GM18499 (cell line): ENCODE measurements at regions not wholly inside any gene's neighbourhood (a gene's known extent, or its start where the extent isn't known, plus 50 kb on each side); places are given as distances from the start of the nearest gene placed in this dataset.
A peak's percentile ranks its signal among the peaks of the same experiment; 100 is the strongest.
"Not testable (repeated sequence)": the region's sequence is repeated elsewhere in the genome, so short reads cannot be mapped to it uniquely, and the experiment has no call there.

Experiments
- ATAC-seq: cut with Tn5 transposase; IDR thresholded peaks from one replicate; pipeline ENCODE4 v1.9.1; 2021; ENCODE audit warnings: moderate number of reproducible peaks; ENCODE audit not compliant: insufficient read depth, unreplicated experiment

DNA sequence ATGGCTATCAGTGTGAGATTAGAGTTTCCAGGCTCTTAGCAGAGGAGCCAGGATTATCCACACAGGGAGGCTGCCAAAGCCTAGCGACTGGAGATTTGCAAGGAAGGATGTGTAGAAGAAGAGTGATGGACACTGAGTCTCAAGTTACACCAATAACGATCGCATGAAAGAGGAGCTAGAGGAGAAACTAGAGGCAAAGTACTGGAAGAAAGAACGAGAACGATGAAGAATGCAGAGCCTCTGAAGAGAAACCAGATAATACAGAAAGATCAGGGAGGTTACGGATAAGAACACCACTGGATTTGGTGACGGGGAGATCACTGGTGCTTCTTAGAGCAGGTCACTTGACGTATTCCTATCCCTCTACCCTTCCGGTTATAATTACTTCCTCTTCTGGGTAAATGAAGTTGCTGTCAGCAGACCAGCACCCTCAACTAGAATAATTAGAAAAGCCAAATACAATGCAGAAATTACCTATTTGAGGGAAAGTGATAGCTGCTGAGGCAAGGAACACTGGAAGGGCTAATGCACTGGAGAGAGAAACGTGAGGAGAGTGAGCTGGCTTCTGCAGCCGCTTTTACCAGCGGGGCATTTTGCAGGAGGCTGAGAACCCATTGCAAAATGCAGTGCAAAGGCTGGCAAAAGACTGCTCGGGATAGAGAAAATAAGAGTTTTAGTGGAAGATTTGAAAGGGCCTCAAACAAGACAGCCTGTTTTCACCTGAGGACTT, 93.1 kb upstream of the HIF1A start:
- no peak for ATAC-seq

DNA sequence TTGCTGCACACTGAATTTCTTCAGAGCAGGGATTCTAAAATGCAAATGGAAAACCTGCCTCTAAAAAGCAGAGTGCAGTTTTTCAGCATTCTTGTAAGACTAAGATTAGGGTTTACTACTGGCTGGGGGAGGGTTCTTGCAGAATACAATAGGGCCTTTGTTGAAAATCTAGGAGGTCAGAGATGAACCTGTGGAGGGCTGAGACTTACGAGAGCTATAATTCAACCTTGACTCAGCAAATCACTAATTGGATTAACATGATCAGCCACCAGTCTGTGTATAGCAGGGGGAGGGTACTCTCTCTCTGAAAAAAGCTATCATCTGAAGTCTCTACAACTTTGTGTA, 92.6 kb upstream of the HIF1A start:
- no peak for ATAC-seq

DNA sequence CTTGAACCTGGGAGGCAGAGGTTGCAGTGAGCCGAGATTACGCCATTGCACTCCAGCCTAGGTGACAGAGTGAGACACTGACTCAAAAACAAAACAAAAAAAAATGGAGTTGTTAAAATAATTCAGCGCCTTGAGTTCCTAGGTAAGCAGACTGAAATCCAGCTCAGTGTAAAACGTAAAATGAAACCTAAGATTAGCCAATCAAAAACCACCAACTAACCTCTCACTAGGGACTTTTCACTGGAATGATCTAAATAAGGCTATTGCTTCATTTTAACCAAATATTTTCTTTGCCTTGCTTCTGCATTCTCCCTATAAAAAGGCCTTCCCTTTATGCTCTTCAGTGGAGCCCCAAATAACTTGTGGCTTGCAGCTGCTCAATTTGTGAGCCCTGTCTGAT, 91.6 kb upstream of the HIF1A start:
- no peak for ATAC-seq

DNA sequence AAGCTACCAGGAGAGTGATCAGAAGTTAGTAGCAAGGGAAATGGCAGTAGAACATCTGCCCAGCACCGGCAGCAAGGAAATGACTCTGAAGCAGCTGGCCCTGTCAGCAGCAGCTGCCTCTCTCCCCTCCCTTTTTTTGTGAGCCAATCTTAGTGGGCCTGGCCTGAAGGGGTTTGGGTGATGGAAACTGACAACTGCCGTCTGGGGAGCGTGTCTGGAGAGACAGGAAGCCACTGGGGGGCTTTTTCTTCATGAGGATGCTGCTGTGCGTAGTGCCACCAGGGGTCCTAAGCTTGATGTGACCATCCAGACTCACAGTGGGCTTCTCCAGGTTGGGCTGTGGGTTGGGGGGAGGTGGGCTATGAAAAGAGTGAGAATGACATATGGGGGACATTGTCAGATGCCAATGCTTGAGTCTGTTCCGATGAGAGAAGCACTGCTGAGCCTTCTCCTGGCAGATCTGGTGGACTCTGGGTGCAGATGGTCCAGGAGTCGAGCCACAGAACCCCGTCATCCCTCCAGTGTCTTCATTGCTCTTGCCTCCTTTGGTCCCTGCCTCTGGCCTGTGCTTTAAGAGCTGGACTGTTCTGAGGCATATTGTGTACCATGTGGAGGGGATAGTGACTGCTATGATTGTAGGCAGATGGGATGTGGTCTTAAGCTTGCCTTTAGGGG, 87.6 kb upstream of the HIF1A start:
- ATAC-seq = no peak

DNA sequence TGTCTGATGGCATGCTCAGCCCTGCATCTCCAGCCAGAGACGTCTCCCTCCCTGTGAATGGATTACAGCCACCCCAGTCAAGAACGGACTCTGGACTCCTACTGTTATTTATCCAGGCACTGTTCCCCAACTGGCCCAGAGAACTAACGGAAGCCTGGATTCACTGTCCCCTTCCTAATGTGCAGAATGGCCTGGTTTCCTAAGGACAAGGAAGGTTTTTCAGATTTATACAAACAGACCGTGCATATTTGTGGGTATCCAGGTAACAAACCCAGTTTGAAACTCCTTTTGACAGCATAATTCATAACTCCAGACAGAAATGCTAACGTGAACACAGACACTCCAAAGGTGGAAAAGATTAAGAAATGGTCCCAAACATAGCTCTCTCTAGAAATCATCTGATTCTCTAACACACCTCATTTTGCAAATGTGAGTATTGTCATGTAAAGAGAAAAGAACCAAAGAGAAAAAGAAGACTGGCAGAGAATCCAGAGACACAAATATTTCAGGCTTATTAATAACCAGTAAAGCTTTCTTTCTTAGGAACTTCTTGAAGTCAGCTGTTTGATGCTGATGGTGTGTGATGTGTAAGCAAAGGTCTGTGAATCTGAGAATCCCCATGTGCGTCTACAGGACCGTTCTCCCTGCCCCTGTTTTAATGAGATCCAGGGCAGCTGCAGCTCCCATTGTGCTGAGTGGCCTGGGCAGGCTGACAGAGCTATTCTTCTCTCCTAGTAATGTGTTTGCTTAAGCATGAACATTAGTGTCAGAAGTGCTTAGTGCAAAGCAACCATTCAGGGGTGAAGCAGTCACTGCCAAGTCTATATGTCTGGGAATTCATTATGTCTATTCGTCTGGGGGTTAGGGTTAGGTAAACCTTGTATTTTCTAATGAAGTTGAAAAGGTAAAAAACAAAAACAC, 86.8 kb upstream of the HIF1A start:
- ATAC-seq = no peak

DNA sequence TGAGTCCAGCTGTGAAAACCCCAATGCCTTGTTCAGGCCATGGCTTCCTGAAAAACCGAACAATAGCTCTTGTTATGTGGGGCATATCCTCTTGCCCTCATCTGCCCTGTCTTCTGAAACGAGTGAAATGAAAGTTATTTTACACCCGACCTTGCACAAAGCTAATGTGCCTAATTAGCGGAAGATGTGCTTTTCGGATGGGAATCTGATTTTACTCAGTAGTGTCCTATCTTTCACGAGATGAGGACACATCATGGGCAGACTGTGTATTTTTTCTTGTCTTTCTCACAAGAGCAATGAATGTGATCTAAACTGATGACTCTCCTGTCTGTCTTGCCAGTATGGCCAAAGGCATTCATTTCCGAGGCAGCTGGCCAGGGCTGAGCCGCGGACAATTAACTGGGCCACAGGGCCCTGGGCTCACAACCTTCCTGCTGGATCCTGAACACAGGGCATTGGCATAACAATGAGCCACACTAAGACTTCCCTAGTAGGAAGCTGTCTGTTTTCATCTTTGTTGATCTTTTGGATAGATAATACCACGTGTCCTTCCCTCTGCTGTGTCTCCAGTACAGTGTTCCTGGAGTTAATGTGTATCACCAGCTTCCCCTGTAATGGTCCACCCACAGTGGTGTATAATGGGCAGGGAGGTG, 86.0 kb upstream of the HIF1A start:
- ATAC-seq = no peak

DNA sequence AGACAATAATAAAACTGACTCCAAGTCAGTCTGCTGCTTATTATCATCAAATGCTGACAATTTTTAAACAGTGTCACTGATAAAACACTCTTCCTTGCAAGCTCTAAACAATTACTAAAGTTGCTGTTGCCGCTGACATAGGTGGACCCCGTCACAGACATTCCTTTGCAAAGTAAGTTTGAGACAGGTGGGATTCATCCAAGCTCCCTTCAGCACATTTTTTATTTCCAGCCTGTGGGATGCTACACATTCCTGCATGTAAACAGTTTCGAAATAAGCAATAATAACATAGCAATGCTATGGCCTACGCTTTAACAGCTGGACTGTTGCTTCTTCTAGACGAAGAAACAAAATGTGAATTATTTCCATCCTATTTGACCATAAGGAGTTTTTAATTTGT, 85.4 kb upstream of the HIF1A start:
- ATAC-seq = no peak

DNA sequence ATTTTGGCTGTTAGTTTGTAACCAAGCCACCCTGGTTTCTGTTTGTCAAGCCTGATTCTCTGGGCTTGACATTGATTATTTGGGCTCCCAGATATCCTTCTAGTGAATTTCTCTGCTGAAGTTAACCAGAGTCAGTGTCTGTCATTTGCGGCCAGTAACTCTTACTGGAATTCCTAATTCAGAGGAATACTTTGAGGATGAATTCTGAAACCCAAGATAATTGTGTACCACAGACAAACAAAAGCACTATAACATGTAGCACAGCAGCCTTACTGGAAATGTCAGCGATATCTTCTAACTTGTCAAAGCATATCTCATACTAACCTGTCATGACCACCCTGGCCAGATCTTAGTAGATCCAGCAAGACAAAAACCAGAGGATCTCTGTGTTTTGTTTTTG, 84.4 kb upstream of the HIF1A start:
- ATAC-seq = no peak

DNA sequence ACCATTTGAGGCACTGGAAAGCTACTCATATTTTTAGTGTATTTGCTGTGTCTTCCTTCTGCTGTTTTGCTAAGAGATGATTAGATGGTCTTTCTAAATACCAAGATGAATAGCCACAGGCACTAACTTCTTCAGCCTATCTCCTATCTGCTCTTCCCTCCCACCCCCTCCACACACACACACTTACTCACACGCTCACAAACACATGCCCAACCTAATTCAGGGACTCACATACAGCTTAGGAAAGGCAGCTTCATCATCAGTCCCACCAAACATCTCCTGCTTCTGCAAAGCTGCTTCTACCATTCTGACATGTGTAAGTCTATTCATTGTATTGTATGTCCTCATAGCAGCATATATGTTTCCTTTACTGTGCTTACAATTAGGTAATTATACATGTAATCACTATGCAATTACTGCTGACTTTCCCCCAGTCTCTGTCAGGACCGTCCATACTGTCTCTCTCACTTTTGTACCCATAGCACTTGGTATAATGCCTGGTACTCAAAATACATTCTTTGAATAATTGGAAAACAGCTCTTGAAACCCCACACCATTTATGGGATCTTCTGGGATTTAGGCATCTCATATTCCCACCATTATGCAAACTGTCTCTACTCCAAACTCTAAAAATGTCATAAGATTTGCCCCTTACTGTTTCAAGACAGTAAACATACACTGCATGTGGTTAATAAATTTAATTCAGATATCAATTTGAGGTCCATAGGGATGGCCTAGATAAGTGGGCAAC, 83.3 kb upstream of the HIF1A start:
- no peak for ATAC-seq

DNA sequence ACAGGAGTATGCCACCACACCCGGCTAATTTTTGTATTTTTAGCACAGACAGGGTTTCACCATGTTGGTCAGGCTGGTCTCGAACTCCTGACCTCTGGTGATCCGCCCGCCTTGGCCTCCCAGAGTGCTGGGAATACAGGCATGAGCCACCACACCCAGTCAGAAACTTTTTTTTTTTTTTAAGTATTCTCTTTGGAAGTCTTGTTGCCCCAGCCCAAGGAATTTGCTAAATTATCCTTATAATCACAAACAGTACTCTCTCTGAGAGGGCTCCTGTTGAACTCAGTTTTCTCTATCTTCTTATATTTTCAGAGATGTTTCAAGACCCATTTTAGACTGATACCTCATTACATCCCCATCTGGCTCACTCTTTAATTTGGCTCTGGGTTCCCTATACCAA, 82.3 kb upstream of the HIF1A start:
- not testable (repeated sequence) for ATAC-seq

DNA sequence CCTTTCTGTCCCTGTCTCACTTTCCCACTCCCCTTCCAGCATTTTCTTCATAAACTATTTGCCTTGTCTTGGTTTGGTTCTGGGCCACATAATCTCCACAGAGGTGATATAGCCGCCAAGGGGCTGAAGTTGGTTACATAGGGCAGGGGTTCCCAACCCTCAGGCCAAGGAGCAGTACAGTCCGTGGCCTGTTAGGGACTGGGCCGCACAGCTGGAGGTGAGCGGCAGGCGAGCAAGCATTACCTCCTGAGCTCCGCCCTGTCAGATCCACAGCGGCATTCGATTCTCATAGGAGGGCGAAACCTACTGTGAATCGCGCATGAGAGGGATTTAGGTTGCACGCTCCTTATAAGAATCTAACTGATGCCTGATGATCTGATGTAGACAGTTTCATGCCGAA, 80.6 kb upstream of the HIF1A start:
- ATAC-seq = no peak

DNA sequence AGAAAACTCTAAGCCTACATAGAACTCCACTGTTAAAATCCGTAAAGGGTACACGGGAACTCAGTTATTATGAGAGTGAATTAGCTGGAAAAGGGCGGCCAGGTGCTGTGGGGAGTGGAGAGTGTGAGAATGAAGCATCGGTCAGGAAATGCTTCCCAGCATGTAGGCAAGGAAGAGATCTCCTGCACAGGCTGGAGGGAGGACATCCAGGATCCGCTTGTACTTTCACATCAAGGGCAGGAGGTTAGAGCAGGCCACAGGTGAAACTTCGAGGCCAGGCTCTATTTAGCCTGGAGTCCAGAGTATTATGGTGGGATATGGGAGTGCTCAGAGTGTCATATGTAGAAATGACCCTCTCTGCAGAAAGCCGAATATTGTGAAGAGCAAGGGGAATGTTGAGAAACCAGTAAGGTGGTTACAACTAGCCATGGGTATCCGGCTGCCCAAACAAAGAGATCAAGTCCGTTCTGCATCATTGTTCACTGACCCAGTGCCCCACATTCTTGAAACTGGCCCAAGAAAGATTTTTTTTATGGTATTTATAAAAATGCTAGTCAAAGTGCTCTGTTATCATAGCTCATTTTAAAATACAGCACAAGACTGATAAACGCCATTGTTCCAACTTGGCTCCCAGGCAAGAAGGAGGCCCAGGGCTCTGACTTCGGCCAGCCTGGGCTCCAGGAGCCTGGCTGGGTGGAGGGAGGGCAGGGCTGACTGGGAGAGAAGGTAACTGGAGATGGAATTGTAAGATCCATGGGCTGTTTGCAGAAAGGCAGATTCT, 79.4 kb upstream of the HIF1A start:
- ATAC-seq = no peak

DNA sequence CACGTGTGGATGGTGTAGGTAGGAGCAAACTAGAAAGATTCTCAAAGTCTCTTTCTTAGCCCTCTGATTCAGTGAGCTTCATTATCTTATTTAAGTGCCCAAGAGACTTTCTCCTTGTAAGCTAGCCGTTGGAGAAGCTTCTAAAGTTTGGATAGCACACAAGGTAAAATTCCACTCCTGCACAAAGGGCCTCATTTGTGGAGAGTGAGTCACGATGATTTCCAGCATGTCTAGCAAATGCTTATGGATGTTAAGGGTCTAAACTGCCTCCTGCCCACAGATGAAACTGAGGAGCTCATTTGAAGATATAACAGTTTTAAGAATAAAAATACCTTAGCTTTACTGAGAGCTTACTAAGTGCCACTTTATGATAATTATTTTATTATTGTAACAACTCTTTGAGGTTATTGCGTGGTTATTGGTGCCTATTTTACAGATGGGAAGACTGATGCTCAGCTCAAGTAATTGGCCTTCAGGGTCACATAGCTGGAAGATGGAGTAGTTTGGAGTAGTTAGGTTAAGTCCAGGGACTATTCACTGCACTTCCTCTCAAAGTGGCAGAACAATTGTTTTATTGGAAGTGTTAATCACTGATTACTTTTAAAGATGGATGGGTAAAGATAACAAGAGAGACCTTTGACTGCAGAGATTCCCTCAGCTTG, 78.7 kb upstream of the HIF1A start:
- no peak for ATAC-seq

DNA sequence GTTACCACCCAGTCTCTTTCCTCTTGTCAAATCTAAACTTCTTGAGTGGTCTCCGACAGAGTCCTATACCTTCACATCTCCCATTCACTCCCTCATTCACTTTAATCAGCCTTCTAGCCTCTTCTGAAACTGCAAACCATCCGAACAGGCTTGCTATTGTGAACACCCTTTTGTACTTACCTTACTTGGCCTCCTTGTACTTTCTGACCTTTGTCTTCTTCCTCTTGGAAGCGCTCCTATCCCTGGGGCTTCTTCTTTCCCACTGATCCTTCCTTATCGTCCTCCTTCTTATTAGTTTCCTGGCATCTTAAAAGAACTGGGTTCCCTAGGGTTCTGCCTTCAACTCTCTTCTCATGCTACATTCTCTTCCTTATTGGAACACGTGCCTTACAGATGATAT, 76.9 kb upstream of the HIF1A start:
- ATAC-seq = no peak

DNA sequence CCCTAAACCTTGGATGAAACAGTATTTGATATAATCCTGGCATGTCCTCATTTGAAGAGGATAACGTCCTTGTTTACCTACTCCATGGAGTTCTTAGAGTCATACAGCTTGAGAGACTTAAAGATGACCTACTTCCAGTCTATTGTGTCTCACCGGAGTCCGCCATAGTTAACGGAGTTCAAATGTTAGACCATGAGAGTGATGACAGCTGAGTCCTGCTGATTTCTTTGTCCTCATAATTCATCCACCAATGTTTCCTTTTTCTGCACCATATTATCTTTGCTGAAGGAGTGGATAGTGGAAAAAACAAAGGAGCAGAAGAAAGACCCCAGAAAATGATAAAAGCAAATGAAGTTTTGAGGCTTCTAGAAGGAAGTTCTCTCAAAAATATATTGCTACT, 75.8 kb upstream of the HIF1A start:
- no peak for ATAC-seq

DNA sequence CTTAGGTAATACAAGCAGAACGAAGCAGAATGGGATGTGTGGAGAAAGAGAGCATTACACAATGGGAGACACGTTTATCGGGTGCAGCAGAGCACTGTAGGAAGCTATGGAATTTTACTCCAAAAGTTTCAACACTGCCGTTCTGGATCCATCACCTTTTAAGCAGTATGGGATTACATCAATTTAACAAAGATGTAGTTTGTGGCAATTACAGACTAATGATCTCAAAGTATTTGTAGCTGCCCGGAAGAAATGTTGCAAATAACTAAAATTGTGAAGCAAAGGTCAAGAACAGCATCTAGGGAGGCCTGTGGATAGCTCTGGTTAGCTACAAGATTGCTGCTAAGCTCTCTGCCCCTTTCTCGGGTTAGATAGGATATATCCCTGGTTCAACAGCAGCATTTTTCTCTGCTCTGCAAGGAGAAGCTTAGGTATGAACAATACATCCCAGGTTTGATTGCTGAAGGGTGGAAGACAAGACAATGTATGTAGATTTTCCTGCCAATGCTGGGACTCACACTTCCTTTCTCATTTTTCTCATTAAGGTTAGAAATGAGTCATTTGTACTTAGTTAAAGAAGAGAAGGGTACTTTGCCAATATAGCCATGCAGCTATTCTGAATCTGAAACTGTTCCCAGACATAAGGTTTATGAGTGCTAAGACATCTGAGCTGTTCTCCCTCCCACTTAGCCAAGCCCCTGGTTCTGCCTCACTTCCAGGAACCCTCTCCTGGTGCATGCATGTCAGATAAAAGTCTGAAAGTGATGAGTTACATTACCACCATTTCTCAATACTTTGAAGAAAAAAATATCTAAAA, 75.0 kb upstream of the HIF1A start:
- ATAC-seq = peak; percentile 82

DNA sequence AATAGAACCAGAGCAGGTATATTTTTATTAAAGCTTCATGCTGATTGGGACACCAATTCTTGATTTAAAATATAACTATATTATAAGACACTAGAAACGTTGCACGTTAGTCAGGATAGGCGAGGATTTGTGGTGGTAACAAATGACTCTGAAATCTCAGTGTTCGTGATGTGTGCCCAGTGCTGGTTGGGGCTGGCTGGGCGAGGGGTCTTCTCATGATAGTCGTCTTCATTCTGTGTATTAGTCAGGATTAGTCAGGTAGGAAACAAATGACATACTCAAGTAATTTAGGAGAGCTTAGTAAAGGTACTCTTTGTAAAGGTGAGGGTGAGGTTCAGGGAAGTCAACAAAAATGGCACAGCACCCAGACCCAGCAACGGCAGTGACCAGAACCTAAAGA, 73.9 kb upstream of the HIF1A start:
- no peak for ATAC-seq

DNA sequence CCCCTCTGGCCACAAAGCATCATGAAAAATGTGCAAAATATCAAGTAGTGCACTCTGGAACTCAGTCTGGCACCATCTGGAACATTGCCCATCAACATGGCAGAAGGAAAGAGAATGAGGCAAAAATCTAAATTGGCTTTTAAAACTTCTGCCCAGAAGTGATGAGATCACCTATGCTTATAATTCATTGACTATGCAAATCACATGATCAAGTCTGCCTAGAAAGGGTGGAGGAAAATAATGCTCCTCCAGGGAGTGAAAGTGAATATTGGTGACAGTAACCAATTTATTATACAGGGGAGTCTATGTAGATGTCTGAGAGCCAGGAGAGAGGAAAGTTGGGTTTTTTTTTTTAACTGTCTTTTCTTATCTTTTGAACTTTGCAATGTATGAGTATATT, 73.3 kb upstream of the HIF1A start:
- ATAC-seq = no peak
